RWPE2 (cell line): ENCODE measurements at regions not wholly inside any gene's neighbourhood (a gene's known extent, or its start where the extent isn't known, plus 50 kb on each side); places are given as distances from the start of the nearest gene placed in this dataset.
A peak's percentile ranks its signal among the peaks of the same experiment; 100 is the strongest.

Experiments
- ATAC-seq: fragments of 200-7000 bp; cut with Tn5 transposase; 3 replicates; pipeline ENCODE4 v1.9.1; 2021; ENCODE audit warnings: low read depth
- DNase-seq: peaks from one replicate; pipeline ENCODE4 v3.0.0-alpha.2; 2020; ENCODE audit warnings: low spot score
- H3K27ac ChIP-seq: fragments of 450-650 bp; 2 replicates; pipeline ENCODE4 v1.5.1; 2017; ENCODE audit warnings: mild to moderate bottlenecking; ENCODE audit not compliant: poor library complexity, severe bottlenecking
- H3K27me3 ChIP-seq: fragments of 250-450 bp; sonication (Bioruptor Pico); 2 replicates; pipeline ENCODE4 v1.5.1; 2021; ENCODE audit warnings: mild to moderate bottlenecking, moderate library complexity; ENCODE audit not compliant: insufficient read depth, poor library complexity, severe bottlenecking
- H3K36me3 ChIP-seq: fragments of 250-450 bp; sonication (Bioruptor Pico); 2 replicates; pipeline ENCODE4 v1.5.1; 2020; ENCODE audit warnings: low read depth, mild to moderate bottlenecking, moderate library complexity
- H3K4me1 ChIP-seq: fragments of 250-450 bp; sonication (Bioruptor Pico); 2 replicates; pipeline ENCODE4 v1.5.1; 2021; ENCODE audit warnings: mild to moderate bottlenecking, moderate library complexity; ENCODE audit not compliant: insufficient read depth, poor library complexity, severe bottlenecking
- H3K4me3 ChIP-seq: fragments of 250-450 bp; sonication (Bioruptor Pico); 2 replicates; pipeline ENCODE4 v1.5.1; 2021; ENCODE audit warnings: mild to moderate bottlenecking, moderate library complexity; ENCODE audit not compliant: severe bottlenecking
- H3K9me3 ChIP-seq: fragments of 250-450 bp; sonication (Bioruptor Pico); 2 replicates; pipeline ENCODE4 v1.5.1; 2021; ENCODE audit warnings: mild to moderate bottlenecking, moderate library complexity; ENCODE audit not compliant: severe bottlenecking
- TF ChIP-seq, protein P1 (sequence below): fragments of 450-650 bp; IDR thresholded peaks from one replicate; pipeline ENCODE4 v1.5.1; 2017; ENCODE audit warnings: mild to moderate bottlenecking, moderate library complexity; ENCODE audit not compliant: poor library complexity, severe bottlenecking

DNA sequence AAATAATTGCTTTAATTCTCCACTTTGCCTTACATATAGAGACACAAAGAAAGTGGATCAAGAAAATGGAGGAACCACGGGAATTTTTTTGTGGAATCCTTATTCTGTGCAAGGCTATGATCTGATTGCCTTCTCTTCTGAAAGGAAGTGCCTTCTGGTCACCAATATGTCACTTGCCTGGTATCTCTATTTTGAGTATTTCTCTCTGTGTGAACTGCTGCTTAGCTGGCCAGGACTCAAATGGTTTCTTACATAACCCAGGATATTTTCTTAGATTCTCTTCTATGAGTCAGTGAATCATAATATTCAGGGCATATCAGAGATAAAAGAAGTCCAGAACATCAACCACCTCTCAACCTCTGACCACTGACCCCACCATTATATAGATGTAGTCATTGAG is 156.1 kb downstream of the DIO2 start:
- ATAC-seq, result no peak
- no peaks in the 10 kb centered on the region for H3K4me1 ChIP-seq
- no peaks in the 10 kb centered on the region for H3K9me3 ChIP-seq
- no peak overlapping the region for H3K4me3 ChIP-seq
- H3K27me3 ChIP-seq, result peaks cover 3% of the 10 kb centered on the region
- no peaks in the 10 kb centered on the region for H3K36me3 ChIP-seq
- no peak for DNase-seq
- H3K27ac ChIP-seq, result no peak overlapping the region
- TF ChIP-seq, protein P1, sequence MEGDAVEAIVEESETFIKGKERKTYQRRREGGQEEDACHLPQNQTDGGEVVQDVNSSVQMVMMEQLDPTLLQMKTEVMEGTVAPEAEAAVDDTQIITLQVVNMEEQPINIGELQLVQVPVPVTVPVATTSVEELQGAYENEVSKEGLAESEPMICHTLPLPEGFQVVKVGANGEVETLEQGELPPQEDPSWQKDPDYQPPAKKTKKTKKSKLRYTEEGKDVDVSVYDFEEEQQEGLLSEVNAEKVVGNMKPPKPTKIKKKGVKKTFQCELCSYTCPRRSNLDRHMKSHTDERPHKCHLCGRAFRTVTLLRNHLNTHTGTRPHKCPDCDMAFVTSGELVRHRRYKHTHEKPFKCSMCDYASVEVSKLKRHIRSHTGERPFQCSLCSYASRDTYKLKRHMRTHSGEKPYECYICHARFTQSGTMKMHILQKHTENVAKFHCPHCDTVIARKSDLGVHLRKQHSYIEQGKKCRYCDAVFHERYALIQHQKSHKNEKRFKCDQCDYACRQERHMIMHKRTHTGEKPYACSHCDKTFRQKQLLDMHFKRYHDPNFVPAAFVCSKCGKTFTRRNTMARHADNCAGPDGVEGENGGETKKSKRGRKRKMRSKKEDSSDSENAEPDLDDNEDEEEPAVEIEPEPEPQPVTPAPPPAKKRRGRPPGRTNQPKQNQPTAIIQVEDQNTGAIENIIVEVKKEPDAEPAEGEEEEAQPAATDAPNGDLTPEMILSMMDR, result no peak

DNA sequence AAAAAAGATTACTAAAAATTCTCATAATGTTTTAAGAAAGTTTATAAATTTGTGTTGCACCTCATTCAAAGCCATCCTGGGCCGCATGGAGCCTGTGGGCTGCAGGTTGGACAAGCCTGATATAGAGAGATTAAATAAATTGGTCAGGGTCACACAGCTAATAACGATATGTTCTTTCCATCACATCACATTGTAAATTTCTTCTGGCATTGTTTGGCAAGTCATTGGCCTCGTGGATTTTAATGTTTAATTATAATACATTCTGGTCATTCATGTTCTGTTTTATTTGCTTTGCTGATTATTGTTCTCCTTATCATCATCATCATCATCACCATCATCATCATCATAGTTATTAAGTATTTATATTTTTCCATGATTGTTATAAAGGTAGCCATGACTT is 157.3 kb downstream of the DIO2 start:
- Histone ChIP-seq H3K27ac (no peak overlapping the region), H3K36me3 (no peaks in the 10 kb centered on the region), H3K9me3 (no peaks in the 10 kb centered on the region), H3K4me3 (no peak overlapping the region), H3K4me1 (no peaks in the 10 kb centered on the region), H3K27me3 (peaks cover 8% of the 10 kb centered on the region)
- no peak for ATAC-seq
- TF ChIP-seq, protein P1, result no peak
- no peak for DNase-seq

DNA sequence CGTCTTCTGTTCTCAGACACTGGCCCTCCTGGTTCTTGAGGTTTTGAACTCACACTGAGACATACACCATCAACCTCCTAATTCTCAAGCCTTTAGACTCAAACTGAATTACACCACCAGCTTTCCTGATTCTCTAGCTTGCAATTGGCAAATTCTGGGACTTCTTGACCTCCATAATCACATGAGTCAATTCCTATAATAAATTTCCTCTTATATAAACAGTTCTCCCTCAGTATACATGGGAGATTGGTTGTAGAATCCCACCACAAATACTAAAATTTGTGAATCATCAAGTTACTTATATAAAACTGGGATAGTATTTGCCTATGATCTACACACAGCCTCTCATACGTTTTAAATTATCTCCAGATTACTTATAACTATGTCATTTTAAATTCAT is 162.2 kb downstream of the DIO2 start:
- peaks cover 6% of the 10 kb centered on the region for H3K27me3 ChIP-seq
- no peaks in the 10 kb centered on the region for H3K4me1 ChIP-seq
- H3K27ac ChIP-seq, result no peak overlapping the region
- DNase-seq (no peak), ATAC-seq (no peak)
- TF ChIP-seq, protein P1, result no peak
- no peaks in the 10 kb centered on the region for H3K9me3 ChIP-seq
- no peaks in the 10 kb centered on the region for H3K36me3 ChIP-seq
- H3K4me3 ChIP-seq, result no peak overlapping the region

DNA sequence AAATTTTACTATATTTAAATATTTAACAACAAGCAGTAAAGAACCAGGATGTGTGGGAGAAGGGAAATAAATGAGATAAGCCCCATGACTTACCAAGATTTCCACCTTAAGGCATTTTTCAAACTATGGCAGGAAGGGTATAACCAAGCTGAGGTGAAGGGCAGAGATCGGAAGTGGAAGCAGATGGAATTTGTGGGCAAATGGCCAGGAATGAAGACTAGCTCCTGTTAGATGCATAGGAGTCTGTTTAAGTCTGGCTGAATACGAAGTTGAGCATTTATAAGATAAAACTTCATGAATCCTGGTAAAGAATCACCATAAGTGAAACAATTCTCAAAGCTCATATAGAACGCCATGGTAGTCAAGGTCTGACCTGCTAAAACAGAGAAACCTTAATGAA is 163.5 kb downstream of the DIO2 start:
- H3K9me3 ChIP-seq, result no peaks in the 10 kb centered on the region
- H3K27me3 ChIP-seq, result peaks cover 6% of the 10 kb centered on the region
- DNase-seq (no peak), ATAC-seq (no peak)
- TF ChIP-seq, protein P1, result no peak
- no peaks in the 10 kb centered on the region for H3K4me1 ChIP-seq
- H3K36me3 ChIP-seq, result no peaks in the 10 kb centered on the region
- no peak overlapping the region for H3K4me3 ChIP-seq
- no peak overlapping the region for H3K27ac ChIP-seq

DNA sequence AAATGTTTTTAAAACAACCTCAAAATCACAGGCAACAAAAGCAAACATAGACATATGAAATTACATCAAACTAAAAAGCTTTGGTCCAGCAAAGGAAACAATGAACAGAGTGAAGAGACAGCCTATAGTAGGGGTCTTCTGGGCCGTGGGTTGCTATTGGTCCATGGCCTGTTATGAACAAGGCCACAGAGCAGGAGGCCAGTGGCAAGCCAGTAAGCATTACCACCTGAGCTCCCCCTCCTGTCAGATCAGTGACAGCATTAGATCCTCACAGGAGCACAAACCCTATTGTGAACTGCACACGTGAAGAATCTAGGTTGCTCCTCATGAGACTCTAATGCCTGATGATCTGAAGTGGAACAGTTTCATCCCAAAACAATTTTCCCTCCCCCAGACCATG is 174.0 kb downstream of the DIO2 start:
- no peaks in the 10 kb centered on the region for H3K36me3 ChIP-seq
- DNase-seq (no peak), ATAC-seq (0 out of 3 replicates have a peak, but pooled peaks have one; percentile 36)
- H3K27me3 ChIP-seq, result no peaks in the 10 kb centered on the region
- H3K4me3 ChIP-seq, result no peak overlapping the region
- H3K9me3 ChIP-seq, result no peaks in the 10 kb centered on the region
- H3K27ac ChIP-seq, result no peak overlapping the region
- H3K4me1 ChIP-seq, result no peaks in the 10 kb centered on the region
- TF ChIP-seq, protein P1, result no peak
